ENCODE measurements at regions not wholly inside any gene's neighbourhood (a gene's known extent, or its start where the extent isn't known, plus 50 kb on each side); places are given as distances from the start of the nearest gene placed in this dataset.

DNA sequence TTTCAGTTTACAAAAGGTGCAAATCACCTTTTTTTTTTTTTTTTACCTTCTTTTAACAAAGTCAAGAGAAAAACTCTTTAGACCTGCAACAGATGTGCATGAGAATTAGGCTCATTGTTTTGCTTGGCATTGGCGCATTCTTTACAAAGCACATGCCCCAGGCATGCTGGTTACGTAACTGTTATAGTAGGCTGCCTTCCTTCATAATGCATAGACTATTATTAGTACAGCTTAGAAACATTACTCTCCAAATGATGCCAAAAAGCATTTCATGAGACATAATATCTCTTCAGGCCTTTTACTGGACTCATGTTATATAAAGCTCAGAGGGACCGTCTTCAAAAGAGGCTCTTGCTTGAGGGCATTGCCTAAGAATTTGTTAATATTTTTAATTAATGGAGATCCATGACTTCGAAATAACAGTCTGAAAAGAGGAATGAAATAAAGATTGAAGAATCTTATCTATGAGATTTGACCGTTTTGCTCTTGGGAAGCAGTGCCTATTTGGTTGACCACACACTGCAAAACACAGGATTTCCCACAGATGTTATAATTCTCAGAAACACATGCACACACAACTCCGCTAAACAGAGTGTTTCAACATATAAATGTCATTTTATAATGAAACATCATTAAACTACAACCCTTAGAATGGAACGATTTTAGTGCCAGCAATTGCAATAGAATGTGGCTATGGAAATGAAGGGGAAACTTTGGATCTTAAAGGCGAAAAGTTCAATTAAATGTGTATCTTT is 478.7 kb downstream of the PRR16 start:
- TF ChIP-seq POLR2AphosphoS5 (IDR thresholded peaks at IDR 0.05) = no peak
- TF ChIP-seq, protein P1, sequence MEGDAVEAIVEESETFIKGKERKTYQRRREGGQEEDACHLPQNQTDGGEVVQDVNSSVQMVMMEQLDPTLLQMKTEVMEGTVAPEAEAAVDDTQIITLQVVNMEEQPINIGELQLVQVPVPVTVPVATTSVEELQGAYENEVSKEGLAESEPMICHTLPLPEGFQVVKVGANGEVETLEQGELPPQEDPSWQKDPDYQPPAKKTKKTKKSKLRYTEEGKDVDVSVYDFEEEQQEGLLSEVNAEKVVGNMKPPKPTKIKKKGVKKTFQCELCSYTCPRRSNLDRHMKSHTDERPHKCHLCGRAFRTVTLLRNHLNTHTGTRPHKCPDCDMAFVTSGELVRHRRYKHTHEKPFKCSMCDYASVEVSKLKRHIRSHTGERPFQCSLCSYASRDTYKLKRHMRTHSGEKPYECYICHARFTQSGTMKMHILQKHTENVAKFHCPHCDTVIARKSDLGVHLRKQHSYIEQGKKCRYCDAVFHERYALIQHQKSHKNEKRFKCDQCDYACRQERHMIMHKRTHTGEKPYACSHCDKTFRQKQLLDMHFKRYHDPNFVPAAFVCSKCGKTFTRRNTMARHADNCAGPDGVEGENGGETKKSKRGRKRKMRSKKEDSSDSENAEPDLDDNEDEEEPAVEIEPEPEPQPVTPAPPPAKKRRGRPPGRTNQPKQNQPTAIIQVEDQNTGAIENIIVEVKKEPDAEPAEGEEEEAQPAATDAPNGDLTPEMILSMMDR (IDR thresholded peaks at IDR 0.05) = no peak
- no peak for TF ChIP-seq POLR2A (IDR thresholded peaks at IDR 0.05)
